Erythroblast (primary cell): ENCODE measurements at regions not wholly inside any gene's neighbourhood (a gene's known extent, or its start where the extent isn't known, plus 50 kb on each side); places are given as distances from the start of the nearest gene placed in this dataset.

ENCODE experiments used
- GATA1 ChIP-seq: IDR thresholded peaks from 2 replicates; pipeline ENCODE4 v1.6.1; 2011; ENCODE audit warnings: low read depth, mild to moderate bottlenecking, control low read depth, low read length, moderate library complexity
- POLR2A ChIP-seq: IDR thresholded peaks from 2 replicates; pipeline ENCODE4 v1.6.1; 2011; ENCODE audit warnings: mild to moderate bottlenecking, low read length

GRCh38 chr2:123695426-123695825 lies 329.7 kb upstream of the CNTNAP5 start:
- TF ChIP-seq POLR2A = no peak
- TF ChIP-seq GATA1 = no peak
